Colonic mucosa (tissue), 4 donors: ENCODE measurements at regions not wholly inside any gene's neighbourhood (a gene's known extent, or its start where the extent isn't known, plus 50 kb on each side); places are given as distances from the start of the nearest gene placed in this dataset.

Experiments
- DNase-seq: peaks from one replicate; pipeline ENCODE4 v3.0.0-alpha.2; 2020
- H3K27ac ChIP-seq: fragments of 200-600 bp; one replicate; pipeline ENCODE4 v1.8.0; 2021
- H3K27me3 ChIP-seq: fragments of 200-600 bp; one replicate; pipeline ENCODE4 v1.8.0; 2021
- H3K36me3 ChIP-seq: fragments of 200-600 bp; one replicate; pipeline ENCODE4 v1.8.0; 2021
- H3K4me1 ChIP-seq: fragments of 200-600 bp; one replicate; pipeline ENCODE4 v1.8.0; 2021; ENCODE audit warnings: mild to moderate bottlenecking
- H3K4me3 ChIP-seq: fragments of 200-600 bp; one replicate; pipeline ENCODE4 v1.8.0; 2021
- H3K9ac ChIP-seq, 2 donors: one replicate each; pipeline ENCODE4 v1.7.0; 2013; ENCODE audit warnings: control low read depth in 2 of 2, low read depth in 2 of 2, low read length in 2 of 2
- H3K9me3 ChIP-seq: fragments of 200-600 bp; one replicate; pipeline ENCODE4 v1.8.0; 2021
- intact Hi-C: fragments of 100-400 bp; cut with DNase I; formaldehyde crosslinking; loops from one replicate; pipeline ENCODE4 v1.14.1; 2022
- TF ChIP-seq, protein P1 (sequence below): fragments of 200-600 bp; IDR thresholded peaks from one replicate; pipeline ENCODE4 v1.8.0; 2022; ENCODE audit warnings: antibody characterized with exemption, mild to moderate bottlenecking
- donor health status: healthy.
- donor health status: DM: no; HTN: no; CAD: no.
- donor health status: DM: no; HTN: no; CAD: no.

DNA sequence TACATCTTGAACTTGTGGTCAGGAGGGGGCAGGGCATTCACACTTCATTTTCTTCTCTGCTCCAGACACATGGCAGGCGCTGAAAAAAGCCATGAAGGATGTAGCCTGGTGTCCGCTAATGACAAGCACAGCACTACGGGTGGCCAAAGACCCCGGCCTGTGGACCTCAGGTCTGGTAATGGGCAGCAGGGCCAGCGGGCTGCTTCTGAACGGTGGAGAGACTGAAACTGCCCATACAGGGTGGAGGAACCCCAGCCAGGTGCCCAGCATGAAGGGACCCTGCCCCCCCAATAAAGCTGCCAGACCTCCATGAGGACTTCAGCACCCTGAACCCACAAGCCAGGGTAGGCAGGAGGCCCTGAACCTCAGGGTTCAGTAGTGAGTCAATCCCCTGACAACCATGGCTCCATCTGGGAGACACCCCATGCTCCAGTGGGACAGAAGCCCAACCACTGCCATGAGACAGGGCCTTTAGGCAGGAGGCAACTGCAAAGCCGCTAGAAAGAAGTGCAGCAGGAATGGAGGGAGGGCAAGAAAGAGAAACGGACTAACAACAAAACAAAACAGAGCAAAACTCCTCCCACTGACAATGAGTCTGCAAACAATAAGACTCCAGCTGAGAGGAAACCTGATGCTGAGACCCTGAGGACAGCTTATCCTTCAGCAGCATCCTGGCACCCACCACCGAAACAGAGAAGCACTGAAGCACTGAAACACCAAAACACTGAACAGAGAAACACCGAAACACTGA, 140.2 kb upstream of the PPP2R2D start:
- no peaks in the 10 kb centered on the region for H3K9me3 ChIP-seq
- no peaks in the 10 kb centered on the region for H3K4me1 ChIP-seq
- intact Hi-C loops = no loop called here
- no peak overlapping the region for H3K27ac ChIP-seq
- H3K4me3 ChIP-seq = no peak overlapping the region
- no peak for DNase-seq
- no peak overlapping the region for H3K9ac ChIP-seq
- H3K27me3 ChIP-seq = no peaks in the 10 kb centered on the region
- H3K36me3 ChIP-seq = no peaks in the 10 kb centered on the region
- TF ChIP-seq, protein P1, sequence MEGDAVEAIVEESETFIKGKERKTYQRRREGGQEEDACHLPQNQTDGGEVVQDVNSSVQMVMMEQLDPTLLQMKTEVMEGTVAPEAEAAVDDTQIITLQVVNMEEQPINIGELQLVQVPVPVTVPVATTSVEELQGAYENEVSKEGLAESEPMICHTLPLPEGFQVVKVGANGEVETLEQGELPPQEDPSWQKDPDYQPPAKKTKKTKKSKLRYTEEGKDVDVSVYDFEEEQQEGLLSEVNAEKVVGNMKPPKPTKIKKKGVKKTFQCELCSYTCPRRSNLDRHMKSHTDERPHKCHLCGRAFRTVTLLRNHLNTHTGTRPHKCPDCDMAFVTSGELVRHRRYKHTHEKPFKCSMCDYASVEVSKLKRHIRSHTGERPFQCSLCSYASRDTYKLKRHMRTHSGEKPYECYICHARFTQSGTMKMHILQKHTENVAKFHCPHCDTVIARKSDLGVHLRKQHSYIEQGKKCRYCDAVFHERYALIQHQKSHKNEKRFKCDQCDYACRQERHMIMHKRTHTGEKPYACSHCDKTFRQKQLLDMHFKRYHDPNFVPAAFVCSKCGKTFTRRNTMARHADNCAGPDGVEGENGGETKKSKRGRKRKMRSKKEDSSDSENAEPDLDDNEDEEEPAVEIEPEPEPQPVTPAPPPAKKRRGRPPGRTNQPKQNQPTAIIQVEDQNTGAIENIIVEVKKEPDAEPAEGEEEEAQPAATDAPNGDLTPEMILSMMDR = no peak

GRCh38 chr10:131762789-131763696, 137.8 kb upstream of the PPP2R2D start:
- Histone ChIP-seq H3K4me1 (no peaks in the 10 kb centered on the region), H3K27me3 (no peaks in the 10 kb centered on the region), H3K9ac (no peak overlapping the region), H3K27ac (no peak overlapping the region), H3K36me3 (no peaks in the 10 kb centered on the region), H3K9me3 (no peaks in the 10 kb centered on the region), H3K4me3 (no peak overlapping the region)
- TF ChIP-seq, protein P1 = no peak
- DNase-seq = no peak
- intact Hi-C loops = no loop called here

DNA sequence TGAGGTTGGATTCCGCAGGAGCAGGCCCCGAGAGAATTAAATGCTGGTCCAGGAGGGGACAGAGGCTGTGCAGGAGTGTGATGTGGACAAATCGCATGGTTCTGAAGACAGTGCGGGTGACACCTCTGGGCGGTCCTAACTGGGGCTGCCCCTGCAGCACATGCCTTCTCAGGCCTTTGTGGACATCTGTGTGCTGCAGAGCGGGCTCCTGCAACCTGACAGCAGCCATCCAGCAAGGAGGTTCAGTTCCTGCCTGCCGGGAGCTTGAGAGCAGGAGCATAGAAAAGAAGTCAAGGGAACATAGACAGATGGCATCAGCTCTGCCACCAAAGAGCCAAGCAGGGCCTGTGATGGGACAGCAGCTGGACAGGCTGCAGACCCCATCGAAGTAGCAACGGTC, 135.9 kb upstream of the PPP2R2D start:
- no peak overlapping the region for H3K4me3 ChIP-seq
- no peaks in the 10 kb centered on the region for H3K4me1 ChIP-seq
- H3K9ac ChIP-seq = no peak overlapping the region
- H3K27me3 ChIP-seq = no peaks in the 10 kb centered on the region
- H3K27ac ChIP-seq = no peak overlapping the region
- TF ChIP-seq, protein P1 = no peak
- no peak for DNase-seq
- H3K36me3 ChIP-seq = no peaks in the 10 kb centered on the region
- no peaks in the 10 kb centered on the region for H3K9me3 ChIP-seq
- intact Hi-C loops = no loop called here

- Histone ChIP-seq H3K27me3 (no peaks in the 10 kb centered on the region), H3K36me3 (no peaks in the 10 kb centered on the region), H3K9me3 (no peaks in the 10 kb centered on the region), H3K4me3 (no peak overlapping the region), H3K27ac (no peak overlapping the region), H3K9ac (no peak overlapping the region), H3K4me1 (no peaks in the 10 kb centered on the region)
- intact Hi-C loops = no loop called here
- TF ChIP-seq, protein P1 = no peak
- no peak for DNase-seq
Measured at GRCh38 chr10:131766096-131766495, 134.7 kb upstream of the PPP2R2D start.

DNA sequence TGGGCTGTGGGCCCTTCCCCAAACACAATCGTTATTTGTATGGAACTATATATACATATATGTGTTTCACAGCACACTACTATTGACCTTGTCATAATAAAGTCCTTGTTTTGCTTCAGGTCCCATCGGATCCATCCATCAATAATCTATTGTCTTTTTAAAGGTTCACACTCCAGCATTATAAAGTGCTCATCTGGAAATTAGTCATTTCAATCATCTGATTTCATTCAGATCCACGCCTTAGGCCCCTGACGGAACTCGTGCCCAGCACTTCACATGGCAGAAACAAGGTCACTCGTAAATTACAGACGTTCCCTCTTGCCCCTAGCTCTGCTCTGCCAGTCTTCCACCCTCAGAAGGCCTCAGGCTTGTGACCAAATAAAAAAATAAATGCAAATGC, 133.1 kb upstream of the PPP2R2D start:
- H3K4me1 ChIP-seq = no peaks in the 10 kb centered on the region
- H3K27me3 ChIP-seq = no peaks in the 10 kb centered on the region
- no peak overlapping the region for H3K9ac ChIP-seq
- DNase-seq = no peak
- H3K27ac ChIP-seq = no peak overlapping the region
- no peak overlapping the region for H3K4me3 ChIP-seq
- H3K9me3 ChIP-seq = no peaks in the 10 kb centered on the region
- H3K36me3 ChIP-seq = no peaks in the 10 kb centered on the region
- intact Hi-C loops = no loop called here
- TF ChIP-seq, protein P1 = no peak
